C1 segment of cervical spinal cord (tissue), 14 donors: ENCODE measurements at regions not wholly inside any gene's neighbourhood (a gene's known extent, or its start where the extent isn't known, plus 50 kb on each side); places are given as distances from the start of the nearest gene placed in this dataset.

ENCODE experiments used
- DNase-seq, 14 donors: peaks; one replicate each; lab custom pipeline; 2025; lab: John Stamatoyannopoulos, UW

GRCh38 chr6:167733740-167734661 lies 92.7 kb upstream of the AFDN start:
- peak in 3 of 14 donors; percentile 23 to 48 (median 34) for DNase-seq

- no peak for DNase-seq
Measured at GRCh38 chr6:167734662-167735083, 92.0 kb upstream of the AFDN start.

GRCh38 chr6:167735084-167735950 lies 91.4 kb upstream of the AFDN start:
- no peak for DNase-seq

- no peak for DNase-seq
Measured at GRCh38 chr6:167735951-167736288, 90.8 kb upstream of the AFDN start.

GRCh38 chr6:167736486-167737204 lies 90.1 kb upstream of the AFDN start:
- DNase-seq = no peak

GRCh38 chr6:167737205-167737830 lies 89.4 kb upstream of the AFDN start:
- no peak for DNase-seq

- no peak for DNase-seq
Measured at GRCh38 chr6:167738386-167738785, 88.3 kb upstream of the AFDN start.

- no peak for DNase-seq
Measured at GRCh38 chr6:167739721-167740475, 86.8 kb upstream of the AFDN start.

GRCh38 chr6:167742719-167743303 lies 83.9 kb upstream of the AFDN start:
- DNase-seq = no peak

GRCh38 chr6:167744681-167745669 lies 81.7 kb upstream of the AFDN start:
- DNase-seq = no peak

- peak in 2 of 14 donors; percentile 11 to 18 for DNase-seq
Measured at GRCh38 chr6:167745670-167746389, 80.9 kb upstream of the AFDN start.

- DNase-seq = no peak
Measured at GRCh38 chr6:167746390-167746907, 80.3 kb upstream of the AFDN start.

- DNase-seq = no peak
Measured at GRCh38 chr6:167746975-167747374, 79.7 kb upstream of the AFDN start.

GRCh38 chr6:167747645-167748044 lies 79.1 kb upstream of the AFDN start:
- no peak for DNase-seq

GRCh38 chr6:167748046-167748445 lies 78.7 kb upstream of the AFDN start:
- DNase-seq = no peak

GRCh38 chr6:167748458-167749379 lies 78.0 kb upstream of the AFDN start:
- DNase-seq = no peak

- peak in 6 of 14 donors; percentile 9 to 96 (median 30) for DNase-seq
Measured at GRCh38 chr6:167750956-167751358, 75.8 kb upstream of the AFDN start.
